ENCODE measurements at regions not wholly inside any gene's neighbourhood (a gene's known extent, or its start where the extent isn't known, plus 50 kb on each side); places are given as distances from the start of the nearest gene placed in this dataset.

- no peak for DNase-seq (ENCODE audit: low read depth)
- no peak overlapping the region for H3K4me3 ChIP-seq (ENCODE audit: low read depth, low read length)
- no peak for TF ChIP-seq CTCF (IDR thresholded peaks at IDR 0.05; ENCODE audit: insufficient read depth, low read length)
These were observed 150.1 kb upstream of the PGR start for GRCh38 chr11:101279728-101280127.

GRCh38 chr11:101278286-101278685 lies 148.7 kb upstream of the PGR start:
- no peak overlapping the region for H3K4me3 ChIP-seq (ENCODE audit: low read depth, low read length)
- no peak for DNase-seq (ENCODE audit: low read depth)
- TF ChIP-seq CTCF (IDR thresholded peaks at IDR 0.05; ENCODE audit: insufficient read depth, low read length): no peak

- no peak for TF ChIP-seq CTCF (IDR thresholded peaks at IDR 0.05; ENCODE audit: insufficient read depth, low read length)
These were observed 147.4 kb upstream of the PGR start for GRCh38 chr11:101277036-101277435.

GRCh38 chr11:101269990-101270660 lies 140.5 kb upstream of the PGR start:
- no peak for TF ChIP-seq CTCF (IDR thresholded peaks at IDR 0.05; ENCODE audit: insufficient read depth, low read length)
- no peak for DNase-seq (ENCODE audit: low read depth)
- no peak overlapping the region for H3K4me3 ChIP-seq (ENCODE audit: low read depth, low read length)

More at GRCh38 chr11:101277036-101277435, 147.4 kb upstream of the PGR start:
- no peak overlapping the region for H3K4me3 ChIP-seq (ENCODE audit: low read depth, low read length)
- DNase-seq (ENCODE audit: low read depth): no peak

GRCh38 chr11:101269390-101269789 lies 139.8 kb upstream of the PGR start:
- TF ChIP-seq CTCF (IDR thresholded peaks at IDR 0.05; ENCODE audit: insufficient read depth, low read length): no peak
- no peak for DNase-seq (ENCODE audit: low read depth)
- no peak overlapping the region for H3K4me3 ChIP-seq (ENCODE audit: low read depth, low read length)

GRCh38 chr11:101267654-101268053 lies 138.0 kb upstream of the PGR start:
- H3K4me3 ChIP-seq (ENCODE audit: low read depth, low read length): no peak overlapping the region
- no peak for DNase-seq (ENCODE audit: low read depth)
- TF ChIP-seq CTCF (IDR thresholded peaks at IDR 0.05; ENCODE audit: insufficient read depth, low read length): no peak

- TF ChIP-seq CTCF (IDR thresholded peaks at IDR 0.05; ENCODE audit: insufficient read depth, low read length): no peak
- no peak for DNase-seq (ENCODE audit: low read depth)
- no peak overlapping the region for H3K4me3 ChIP-seq (ENCODE audit: low read depth, low read length)
These were observed 134.7 kb upstream of the PGR start for GRCh38 chr11:101264306-101264705.
